Posterior cingulate gyrus (tissue), 11 donors: ENCODE measurements at regions not wholly inside any gene's neighbourhood (a gene's known extent, or its start where the extent isn't known, plus 50 kb on each side); places are given as distances from the start of the nearest gene placed in this dataset.

Source experiments
- DNase-seq, 10 donors: peaks; one replicate each; pipeline versions ENCODE4 v3.0.0 to v3.0.0-alpha.2; 2020 to 2021; ENCODE audit warnings: mixed read lengths in 3 of 10
- intact Hi-C: fragments of 100-400 bp; cut with DNase I; formaldehyde crosslinking; loops from one replicate; pipeline ENCODE4 v1.15.1; 2023

DNA sequence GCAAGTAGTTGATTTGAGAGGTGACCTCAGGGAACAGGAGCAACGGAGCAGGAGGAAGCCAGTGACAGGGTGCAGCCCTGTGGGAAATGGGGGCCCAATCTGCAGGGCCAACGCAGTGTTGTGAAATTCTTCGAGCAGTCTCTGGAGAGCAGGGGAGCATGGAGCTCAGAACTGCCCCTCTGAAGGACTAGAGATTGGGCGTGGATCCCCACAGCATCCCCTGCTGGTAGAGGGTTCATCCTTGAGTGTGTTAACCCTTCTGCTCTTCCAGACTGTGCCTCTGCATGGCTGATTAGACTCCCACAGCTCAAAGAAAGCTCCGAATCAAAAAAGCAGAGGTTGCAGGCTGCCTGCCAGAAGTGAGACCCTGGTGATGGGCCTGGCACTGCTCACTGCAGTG, 77.9 kb upstream of the UQCRFS1 start:
- DNase-seq = peak in 1 of 10 donors; percentile 2
- intact Hi-C loops = no loop called here

DNA sequence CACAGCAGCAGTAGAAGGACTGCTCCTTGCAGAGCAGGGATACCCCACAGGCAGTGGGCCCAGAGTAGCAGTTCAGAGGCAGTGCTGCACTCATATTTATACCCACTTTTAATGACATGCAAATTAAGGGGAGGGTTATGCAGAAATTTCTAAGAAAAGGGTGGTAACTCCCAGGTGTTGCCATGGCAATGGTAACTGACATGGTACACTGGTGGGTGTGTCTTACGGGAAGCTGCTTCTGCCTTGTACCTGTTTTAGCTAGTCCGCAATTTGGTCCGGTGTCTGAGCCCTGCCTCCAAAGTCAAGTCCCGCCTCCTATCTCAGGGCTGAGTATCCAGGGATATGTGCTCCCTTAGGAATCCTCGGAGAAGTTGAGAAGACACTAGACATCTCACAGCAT, 79.2 kb upstream of the UQCRFS1 start:
- intact Hi-C loops = no loop called here
- DNase-seq = no peak

DNA sequence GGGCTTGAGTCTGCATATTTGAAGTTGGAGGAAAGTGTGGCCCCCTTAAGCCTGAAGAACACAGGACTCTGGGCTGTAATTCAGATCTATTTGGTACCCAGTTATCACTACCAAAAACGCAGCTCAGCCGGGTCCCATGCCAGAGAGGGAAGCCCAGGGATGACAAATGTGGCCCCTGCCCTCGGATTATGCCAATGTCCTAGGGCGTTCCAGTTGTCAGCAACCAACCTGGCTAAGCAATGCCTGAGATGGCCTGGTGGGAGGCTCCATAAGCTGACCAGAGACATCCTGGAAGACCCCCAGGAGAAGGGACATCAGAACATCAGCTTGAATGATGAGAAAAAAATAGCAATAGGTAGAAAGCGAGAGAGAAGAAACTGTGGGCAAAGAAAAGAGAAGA, 79.6 kb upstream of the UQCRFS1 start:
- peak in 1 of 10 donors; percentile 6 for DNase-seq
- intact Hi-C loops = no loop called here

DNA sequence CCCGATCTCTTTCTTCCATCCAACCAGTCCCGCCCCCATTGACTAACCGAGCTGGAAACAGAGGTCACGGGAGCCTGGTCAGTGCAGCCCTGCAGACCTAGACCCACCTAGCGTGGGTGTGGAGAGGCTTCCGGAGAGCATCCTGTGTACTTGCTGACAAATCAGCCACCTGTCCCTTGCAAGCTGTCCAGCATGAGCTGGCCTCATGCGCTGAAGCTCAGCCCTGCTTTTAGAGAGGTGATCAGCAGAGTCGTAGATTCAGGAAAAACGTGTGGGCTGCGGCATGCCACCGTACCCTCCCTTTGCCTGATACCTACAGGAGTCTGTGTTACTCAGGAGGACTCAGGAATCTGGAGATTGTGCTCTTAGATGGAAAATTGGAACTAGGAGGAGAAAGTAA, 80.3 kb upstream of the UQCRFS1 start:
- intact Hi-C loops = no loop called here
- peak in 1 of 10 donors; percentile 7 for DNase-seq

DNA sequence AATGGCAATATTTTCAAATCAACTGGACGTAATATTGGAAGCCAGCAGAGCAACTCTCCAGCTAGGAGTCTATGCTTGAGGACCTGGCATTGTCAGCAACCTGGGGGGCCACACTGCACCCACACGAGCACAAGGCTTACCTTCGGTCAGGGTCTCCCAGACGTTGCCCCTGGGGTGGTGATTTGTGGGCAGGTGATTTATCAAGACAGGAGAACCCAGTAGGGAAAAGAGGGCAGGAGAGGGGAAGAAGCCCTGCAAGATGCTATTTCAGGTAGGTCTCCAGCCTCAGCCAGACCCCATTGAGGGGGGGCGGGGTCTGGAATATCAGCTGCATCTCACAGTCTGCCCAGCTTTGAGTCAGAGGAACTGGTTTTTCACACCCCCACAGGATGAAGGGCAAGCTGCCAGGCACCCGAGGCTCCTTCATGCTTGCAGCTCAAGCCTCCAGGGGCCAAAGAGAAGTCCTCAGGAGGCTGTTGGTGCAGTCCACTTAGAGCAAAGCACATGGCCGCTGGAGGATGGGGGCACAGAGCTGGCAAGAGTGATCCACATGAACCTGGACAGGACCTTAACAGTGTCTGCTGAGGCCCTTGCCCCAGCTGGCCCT, 80.9 kb upstream of the UQCRFS1 start:
- intact Hi-C loops = no loop called here
- DNase-seq = peak in 1 of 10 donors; percentile 7

DNA sequence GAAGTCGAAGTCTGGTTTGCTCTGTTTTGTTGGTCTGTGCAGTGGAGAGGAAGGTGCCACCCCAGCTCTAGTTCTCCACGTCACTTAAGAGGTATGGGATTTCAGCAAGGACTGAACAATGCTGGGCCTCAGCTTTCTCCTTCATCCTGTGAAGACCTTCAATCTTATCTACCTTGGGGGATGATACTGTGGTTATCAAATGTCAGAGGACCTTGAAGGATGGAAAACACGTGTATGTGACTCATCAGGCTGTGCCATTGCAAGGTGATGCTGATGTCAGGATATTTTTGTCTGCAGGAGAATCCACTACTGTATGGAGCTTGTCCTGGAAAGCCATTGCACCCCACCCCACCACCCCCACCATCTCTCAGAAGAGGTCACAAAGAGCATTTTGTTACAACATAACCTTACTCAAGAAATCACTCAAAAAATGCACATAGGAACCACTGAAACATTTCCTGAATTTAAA, 81.4 kb upstream of the UQCRFS1 start:
- intact Hi-C loops = no loop called here

DNA sequence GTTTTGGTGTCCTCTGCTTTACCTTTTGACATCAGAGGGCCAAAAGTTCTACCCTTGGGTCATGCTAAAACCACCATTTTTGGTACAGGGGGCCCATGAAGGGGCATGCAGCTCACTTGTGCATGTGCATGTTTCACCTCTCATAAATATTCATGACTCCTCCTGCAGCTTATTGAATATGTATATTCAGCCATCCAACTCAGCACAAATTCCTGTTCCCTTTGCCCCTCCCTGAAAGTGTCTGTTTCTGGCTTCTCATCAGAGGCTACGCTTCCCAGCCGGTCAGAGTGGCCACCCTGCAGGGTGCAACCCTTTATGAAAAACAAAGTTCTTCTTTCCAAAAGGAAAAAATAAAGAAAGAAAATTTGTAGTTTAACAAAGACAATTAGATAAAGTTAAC, 82.3 kb upstream of the UQCRFS1 start:
- no peak for DNase-seq
- intact Hi-C loops = no loop called here

More for the DNA sequence above, 81.4 kb upstream of the UQCRFS1 start:
- no peak for DNase-seq

DNA sequence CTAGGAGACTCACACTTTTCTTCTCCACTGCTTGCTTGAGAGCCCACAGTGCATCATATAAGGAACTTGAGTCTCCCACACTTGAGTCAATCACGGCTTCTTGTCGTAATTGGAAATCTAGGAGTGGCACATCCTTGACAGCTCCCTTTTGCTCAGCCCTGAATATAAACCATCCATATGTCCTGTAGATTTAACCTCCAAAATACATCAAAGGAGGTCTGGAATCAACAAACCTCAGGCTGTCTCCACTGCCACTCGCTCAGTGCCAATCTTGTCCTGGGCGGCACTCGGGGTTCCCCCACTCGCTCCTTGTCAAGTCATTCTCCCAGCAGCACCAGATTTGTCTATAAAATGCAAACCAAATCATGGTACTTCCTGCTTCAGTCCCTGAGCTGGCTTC, 84.4 kb upstream of the UQCRFS1 start:
- intact Hi-C loops = no loop called here
- DNase-seq = no peak

DNA sequence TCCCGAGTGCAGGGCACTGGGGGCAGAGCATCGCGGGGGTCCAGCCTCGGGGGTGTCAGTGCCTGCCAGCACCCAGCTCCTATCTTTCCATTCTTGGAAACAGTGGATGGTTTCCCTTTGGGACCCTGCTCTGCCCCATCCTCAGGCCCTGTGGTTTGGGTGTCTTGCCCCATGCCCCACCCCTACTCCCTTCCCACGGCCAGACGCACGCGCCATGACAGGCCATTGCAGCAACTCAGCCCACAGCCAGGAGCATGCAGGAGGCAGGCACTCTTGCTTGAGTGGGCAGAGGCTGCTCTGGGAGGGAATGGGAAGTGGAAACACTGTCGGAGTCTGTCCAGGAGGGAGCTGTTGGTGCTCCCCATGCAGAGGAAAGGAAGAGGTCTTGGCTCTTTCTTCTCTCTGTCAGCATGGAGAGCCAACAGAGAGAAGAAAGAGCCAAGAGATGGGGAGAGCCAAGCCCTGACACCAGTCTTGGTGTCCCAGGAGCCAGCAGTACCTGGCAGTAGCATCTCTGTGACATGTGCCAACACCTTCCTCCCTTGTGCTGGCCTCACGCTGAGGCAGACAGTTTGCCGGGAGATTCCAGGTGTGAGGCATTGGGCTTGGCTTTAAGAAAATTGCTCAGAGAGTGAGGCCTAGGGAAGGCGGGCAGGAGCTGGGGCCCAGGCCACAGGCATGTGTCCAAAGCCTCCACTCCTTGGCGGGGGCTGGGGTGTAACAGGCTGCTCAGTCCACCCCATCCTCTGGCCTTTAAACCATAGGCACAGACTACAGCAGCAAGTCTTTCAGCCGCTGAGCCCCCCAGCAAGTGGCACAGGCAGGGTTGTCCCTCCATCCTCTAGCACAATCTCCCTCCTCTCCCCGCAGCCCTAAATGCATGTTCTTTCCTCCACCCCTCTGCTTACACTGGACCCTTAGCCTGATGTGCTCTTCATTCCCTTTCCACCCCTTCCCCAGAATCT, 86.7 kb upstream of the UQCRFS1 start:
- DNase-seq = peak in 1 of 10 donors; percentile 14
- intact Hi-C loops = no loop called here

DNA sequence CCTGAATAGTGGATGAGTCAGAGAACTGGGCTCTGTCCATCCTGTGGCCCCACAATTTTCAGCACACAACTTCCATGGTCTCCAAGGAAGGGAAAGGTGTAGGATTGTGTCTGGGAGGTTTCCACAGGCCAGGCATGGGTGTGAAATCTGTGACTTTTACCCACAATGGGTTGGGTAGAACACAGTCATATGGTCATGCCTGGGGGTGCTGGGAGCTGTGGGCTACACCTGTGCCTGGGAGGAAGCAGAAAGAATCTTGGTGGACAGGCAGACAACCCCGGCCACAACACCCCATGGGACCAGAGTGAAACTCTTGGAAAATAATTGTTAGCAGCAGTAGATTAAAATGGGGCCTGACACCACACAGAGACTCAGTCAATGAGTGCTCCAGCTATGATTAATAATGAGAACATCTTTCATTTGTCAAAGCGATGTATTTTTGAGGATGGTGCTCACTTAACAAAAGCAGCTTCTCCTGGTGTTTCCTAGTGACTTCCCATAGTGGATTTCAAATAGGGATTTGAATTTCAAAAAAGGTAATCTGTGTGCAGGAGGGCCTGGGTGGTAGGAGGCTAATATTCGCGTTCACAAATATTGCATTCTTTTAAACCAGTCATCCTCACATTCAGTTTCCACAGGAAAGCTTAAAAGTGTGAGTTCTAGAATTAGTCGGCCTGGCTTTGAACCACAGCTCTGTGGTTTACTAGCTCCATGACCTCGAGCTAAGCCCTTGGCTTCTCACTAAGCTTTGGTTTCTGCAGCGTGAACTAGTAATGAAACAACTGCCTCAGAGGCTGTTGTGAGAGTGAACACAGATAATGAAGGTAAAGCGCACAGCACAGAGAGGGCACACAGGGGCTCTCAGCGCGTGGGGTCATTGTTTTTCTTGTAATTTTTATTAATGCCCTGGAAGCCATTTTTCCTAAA, 89.3 kb upstream of the UQCRFS1 start:
- peak in 1 of 10 donors; percentile 1 for DNase-seq
- intact Hi-C loops = no loop called here

DNA sequence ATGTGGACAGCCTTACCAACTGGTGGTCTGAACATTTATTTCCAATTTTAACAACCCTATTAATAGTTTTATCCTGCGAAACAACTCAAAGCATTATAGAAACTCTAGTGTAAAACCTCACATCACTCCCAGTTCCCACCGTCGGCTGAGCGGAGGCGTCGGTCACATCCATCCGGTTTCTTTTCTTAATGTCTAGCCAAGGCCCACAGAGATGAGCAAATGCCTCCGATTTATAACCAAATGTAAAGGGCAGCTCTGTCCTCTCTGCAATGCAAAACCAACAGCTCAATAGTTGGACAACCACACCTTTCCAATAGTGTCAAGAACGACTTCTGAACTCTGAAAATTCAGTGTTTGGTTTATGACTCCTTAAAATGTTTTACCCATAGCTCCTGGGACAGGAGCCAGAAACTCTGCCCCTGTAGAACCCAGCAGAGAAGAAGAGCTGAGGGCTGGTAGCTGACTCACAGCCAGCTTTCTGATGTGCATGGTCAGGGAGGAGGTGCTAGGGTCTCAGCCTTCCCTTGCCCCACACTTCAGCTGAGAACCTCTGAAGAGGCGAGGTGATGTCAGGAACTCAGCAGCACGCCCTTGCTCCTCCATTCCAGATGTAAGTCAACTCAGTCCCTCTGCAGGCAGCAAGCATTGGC, 90.2 kb upstream of the UQCRFS1 start:
- peak in 1 of 10 donors; percentile 29 for DNase-seq
- intact Hi-C loops = no loop called here

DNA sequence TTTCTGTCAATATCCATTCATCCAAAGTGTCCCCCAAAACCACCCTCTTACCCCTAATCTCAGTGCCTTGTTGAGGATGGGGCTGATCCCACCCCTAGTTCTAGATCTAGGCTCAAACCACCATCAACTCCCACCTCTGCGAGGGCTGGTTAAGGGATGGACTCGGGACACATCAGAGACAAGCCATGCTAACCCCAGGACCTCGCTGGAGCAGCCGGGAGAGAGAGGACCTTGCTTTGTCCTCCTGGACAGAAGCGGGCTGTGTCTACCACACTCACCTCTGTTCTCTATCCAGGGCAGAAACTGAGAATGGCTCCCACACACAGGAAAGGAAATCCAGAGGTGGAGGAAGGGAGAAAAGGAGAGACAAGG, 90.8 kb upstream of the UQCRFS1 start:
- intact Hi-C loops = no loop called here
- DNase-seq = peak in 1 of 10 donors; percentile 59

DNA sequence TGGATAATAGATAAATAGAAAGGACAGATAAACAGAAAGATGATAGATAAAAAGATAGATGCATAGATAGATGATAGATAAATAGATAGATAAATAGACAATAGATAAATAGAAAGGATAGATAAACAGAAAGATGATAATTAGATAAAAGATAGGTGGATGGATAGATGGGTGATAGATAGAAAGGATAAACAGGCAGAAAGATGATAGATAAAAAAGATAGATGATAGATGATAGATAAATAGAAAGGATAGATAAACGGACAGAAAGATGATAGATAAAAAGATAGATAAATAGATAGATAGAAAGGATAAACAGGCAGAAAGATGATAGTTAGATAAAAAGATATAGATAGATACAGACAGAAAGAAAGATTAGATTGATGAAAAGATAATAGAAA, 92.3 kb upstream of the UQCRFS1 start:
- DNase-seq = no peak
- intact Hi-C loops = no loop called here

DNA sequence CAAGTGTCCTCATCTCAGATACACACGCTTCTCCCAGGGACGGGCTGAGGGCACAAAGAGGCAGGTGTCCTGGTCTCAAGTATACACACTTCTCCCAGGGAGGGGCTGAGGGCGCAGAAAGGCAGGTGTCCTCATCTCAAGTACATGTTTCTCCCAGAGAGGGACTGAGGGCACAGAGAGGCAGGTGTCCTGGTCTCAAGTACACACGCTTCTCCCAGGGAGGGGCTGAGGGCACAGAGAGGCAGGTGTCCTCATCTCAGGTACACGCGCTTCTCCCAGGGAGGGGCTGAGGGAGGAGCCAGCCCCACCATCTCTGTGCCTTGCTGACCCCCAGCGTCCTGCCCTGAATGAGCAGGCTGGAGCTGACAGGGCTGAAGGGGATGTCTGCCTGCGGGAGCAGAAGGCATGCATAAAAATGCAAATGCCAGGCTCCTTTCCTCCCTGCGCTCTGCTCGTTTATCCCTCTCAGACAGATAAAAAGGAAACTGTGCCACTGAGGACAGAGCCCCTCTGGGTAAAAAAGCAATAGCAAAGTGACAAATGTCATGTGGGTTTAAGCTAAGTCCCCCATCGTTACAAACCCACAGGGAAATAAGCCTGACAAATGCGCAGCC, 96.1 kb upstream of the UQCRFS1 start:
- peak in 1 of 10 donors; percentile 67 for DNase-seq
- intact Hi-C loops = no loop called here

DNA sequence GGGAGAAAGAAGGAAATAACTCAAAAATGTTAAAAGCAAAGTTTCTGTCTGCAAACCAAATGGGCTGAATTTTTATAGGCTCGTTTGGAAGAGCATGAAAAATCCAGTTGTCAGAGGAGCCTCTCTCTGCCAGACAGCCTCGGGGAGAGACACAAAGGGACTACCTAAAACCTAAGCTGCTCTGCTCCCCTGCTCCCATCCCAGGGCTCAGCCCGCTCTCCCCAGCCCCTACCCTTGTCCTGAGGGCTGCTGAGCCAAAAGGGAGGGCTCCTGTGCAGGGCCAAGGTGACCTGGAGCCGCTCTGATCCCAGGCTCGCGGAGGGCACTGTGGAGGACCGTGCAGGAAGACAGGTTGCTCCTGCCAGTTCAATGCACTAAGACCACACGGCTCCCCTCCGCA, 96.7 kb upstream of the UQCRFS1 start:
- peak in 1 of 10 donors; percentile 47 for DNase-seq

DNA sequence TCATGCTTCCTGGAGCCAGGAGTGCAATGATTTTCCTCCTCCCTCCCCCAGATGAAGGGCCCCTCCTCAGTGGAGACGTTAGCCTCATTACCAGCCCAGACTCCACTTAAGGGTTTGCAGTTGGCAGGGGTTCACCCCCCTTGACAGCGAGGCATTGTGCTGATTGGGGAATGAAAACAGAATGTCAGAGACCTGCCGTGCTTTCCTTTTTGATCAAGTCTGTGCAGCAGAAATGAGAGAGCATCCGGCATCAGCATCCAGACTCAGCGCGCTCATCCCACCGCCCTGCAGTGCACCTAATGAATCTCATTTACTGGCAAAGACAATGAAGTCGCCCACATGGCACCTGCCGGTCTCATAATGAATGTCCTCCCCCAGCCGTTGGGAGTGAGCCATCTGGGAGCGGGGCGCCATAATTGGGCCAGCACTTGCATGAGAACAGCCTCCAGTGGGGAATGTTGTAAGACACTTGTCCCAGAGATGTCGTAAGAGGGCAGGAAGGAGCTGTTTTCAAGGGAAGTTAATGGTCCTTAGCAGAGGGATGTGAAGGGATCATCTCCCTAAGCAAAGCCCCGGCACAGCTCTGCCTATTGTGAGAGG, 98.3 kb upstream of the UQCRFS1 start:
- intact Hi-C loops = no loop called here

More for the DNA sequence above, 96.7 kb upstream of the UQCRFS1 start:
- intact Hi-C loops = no loop called here

DNA sequence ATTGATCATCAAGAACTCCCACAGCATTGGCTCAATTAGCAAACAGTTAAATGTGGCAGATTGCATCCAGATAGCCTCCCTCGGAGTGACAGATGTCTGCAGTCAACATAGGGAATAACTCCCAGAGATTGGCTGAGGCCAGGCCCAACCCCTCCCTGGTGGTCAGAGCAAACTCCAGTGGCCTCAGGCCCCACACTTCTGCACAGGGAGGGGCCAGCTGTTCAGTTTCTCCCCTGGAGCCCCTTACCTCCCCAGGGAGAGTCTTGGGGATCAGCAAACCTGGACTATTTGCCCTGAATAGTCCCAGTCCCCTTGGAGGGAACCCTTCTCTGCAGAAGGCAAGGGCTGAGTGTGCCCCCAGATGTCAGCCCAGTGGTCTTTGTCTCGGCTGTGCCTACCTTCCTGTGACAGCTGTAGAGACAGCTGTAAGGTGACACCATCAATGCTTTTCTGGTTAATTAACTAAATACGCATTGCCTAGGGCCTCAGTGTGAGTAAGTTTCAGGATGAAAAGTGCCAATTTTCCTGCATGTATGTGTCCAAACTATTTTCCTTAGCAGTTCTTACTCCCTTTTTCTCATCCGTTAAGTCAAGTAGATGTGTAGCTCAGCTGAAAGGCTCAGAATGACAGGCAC, 102.7 kb upstream of the UQCRFS1 start:
- intact Hi-C loops = no loop called here
- DNase-seq = peak in 1 of 10 donors; percentile 39

More for the DNA sequence above, 98.3 kb upstream of the UQCRFS1 start:
- peak in 6 of 10 donors; percentile 17 to 90 (median 60) for DNase-seq

DNA sequence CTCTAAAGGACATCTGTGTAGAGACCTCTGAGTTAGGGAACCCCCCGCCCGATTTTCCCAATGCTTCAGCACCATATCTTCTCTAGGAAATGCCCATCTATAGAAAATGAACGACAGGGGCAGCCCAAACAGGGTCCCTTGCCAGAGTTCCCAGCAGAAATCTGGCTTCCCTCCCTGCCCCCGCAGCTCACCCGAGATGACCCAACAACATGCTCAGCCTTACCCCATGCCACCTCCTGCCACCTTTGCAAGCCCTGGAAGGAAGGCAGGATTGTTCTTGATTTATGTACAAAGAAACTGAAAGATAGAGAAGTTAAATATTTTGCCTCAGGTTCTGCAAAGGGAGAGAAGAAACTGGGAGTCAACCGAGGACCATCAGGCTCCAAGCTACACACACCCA, 105.6 kb upstream of the UQCRFS1 start:
- intact Hi-C loops = no loop called here
- DNase-seq = no peak

DNA sequence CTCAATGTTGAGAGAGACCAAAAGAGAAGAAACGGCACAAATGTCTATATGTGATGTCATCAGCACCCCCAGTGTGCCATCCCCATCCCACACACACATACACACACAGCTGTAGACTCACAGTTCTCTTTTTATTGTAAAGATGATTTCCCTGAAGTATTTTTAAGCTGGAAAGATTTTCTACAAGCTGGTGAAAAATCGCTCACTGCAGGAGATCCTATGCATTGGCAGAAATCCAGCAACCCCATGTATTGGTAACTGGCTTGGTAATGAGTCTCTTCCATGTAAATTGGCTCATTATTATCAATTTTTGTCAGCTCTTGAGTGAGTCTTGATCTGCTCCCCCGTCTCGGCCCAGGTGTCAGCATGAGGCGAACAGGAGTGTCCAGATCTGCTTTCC, 107.1 kb upstream of the UQCRFS1 start:
- no peak for DNase-seq
- intact Hi-C loops = no loop called here
